HTR-8/SVneo (cell line): ENCODE measurements at regions not wholly inside any gene's neighbourhood (a gene's known extent, or its start where the extent isn't known, plus 50 kb on each side); places are given as distances from the start of the nearest gene placed in this dataset.
"Not testable (repeated sequence)": the region's sequence is repeated elsewhere in the genome, so short reads cannot be mapped to it uniquely, and the experiment has no call there.

Experiments
- DNase-seq: peaks from one replicate; pipeline ENCODE4 v3.0.0; 2011; ENCODE audit warnings: low spot score, mixed read lengths; ENCODE audit not compliant: insufficient read length
- FAIRE-seq: peaks from 2 replicates; lab custom pipeline; 2011; peaks lifted over from hg19 to GRCh38; lab: Jason Lieb, UNC

GRCh38 chr18:6521803-6522418 is 107.2 kb upstream of the L3MBTL4 start:
- no peak for DNase-seq
- no peak for FAIRE-seq

GRCh38 chr18:6525604-6526003 is 110.9 kb upstream of the L3MBTL4 start:
- FAIRE-seq (no peak), DNase-seq (no peak)

DNA sequence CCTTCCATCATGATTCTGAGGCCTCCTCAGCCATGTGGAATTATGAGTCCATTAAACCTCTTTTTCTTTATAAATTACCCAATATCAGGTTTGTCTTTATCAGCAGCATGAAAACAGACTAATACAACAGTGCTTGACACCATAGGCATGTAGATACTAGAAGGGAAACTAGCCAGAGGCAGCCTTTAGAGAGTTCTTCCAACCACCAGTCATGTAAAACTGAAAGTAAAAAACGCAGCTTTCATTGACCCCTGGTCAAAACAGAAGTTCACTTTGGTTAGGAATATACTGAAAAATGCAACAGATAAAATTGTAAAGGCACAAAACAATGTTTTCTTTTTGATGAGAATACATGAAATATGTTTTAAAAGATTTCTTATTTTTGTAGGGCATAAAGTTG is 122.8 kb upstream of the L3MBTL4 start:
- no peak for FAIRE-seq
- no peak for DNase-seq

- FAIRE-seq = not testable (repeated sequence)
Measured at GRCh38 chr18:6541131-6541679, 126.5 kb upstream of the L3MBTL4 start.

DNA sequence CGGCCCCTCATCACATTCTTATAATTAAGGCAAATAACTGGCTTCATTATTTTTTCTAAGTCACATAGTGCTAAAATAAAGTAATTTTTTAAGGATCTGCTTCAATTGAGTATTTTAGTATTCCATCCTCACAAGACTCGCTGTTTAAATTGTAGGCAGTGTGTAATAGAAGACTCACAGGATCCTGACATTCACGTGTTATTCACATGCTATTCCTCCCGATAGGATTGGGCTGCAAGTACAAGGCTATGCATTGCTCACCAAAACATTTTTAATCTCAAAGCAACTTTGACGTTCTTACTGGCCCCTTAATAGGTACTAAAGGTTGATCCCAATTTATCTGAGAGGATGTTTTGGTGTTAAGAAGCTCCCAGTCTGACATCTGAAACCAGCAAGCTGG is 127.6 kb upstream of the L3MBTL4 start:
- DNase-seq = no peak
- no peak for FAIRE-seq

More at GRCh38 chr18:6541131-6541679, 126.5 kb upstream of the L3MBTL4 start:
- DNase-seq = peak; percentile 20

- peak; percentile 38 for DNase-seq
- FAIRE-seq = no peak
Measured at GRCh38 chr18:6543330-6543908, 128.7 kb upstream of the L3MBTL4 start.

- DNase-seq (no peak), FAIRE-seq (no peak)
Measured at GRCh38 chr18:6546229-6546628, 131.5 kb upstream of the L3MBTL4 start.

GRCh38 chr18:6547476-6547875 is 132.8 kb upstream of the L3MBTL4 start:
- no peak for DNase-seq
- no peak for FAIRE-seq

DNA sequence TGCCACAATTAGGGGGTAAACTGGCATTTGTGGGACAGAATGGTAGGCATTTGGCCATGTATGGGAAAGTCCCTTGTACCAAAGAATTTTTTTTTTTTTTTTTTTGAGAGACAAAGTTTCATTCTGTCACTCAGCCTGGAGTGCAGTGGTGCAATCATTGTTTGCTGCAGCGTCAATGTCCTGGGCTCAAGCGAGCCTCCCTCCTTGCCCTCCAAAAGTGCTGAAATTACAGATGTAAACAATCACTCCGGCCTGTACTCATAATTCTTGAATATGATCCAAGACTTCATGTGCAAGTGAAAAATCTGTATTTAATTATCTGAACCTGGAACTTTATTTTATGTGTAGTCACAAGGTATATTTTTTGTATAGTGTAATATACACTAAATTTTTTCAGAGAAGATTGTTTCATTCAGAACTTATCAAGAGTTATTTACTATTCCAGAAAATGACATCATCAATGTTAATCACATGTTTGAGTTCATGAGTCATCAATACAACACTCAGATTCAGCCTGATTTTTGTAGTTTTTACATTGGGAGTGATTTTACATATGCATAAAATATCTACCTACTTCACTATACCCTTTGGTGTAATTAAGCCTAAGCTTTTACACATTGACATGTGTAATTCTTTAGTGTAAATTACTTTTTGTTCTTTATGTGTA is 138.7 kb upstream of the L3MBTL4 start:
- no peak for FAIRE-seq
- no peak for DNase-seq

DNA sequence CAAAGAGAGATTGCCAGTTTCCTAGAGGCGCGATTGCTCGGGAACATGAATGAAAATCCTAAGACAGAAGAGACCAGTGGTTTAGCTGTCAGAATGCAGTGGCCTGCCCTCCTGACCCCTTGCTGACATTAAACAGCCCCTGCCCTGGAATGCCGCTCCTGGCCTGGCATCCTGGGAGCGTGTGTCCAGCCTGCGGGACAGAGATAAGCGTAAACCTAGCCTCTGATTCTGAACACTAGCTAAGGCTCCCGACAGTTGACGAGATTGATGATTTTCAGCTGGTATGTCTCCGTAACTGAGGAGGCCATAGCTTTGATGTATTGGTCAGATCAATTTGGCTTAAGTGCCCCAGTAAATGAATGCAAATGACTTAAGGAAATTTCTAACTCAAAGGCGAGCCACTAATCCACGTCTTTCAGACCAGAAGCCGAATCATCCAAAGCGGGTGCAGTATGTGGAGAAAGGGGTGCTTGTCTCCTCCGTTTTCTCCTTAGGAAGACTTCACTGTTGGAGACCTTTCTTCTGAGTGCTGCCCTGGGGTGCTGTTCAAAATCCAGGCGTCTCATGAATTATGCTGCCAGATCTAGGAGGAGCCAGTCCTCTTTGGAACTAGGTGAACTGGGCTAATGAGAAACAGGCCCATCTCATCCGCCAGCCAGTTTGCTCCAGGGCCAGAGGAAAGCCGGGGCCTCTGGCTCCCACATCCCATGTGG is 142.5 kb upstream of the L3MBTL4 start:
- FAIRE-seq = no peak
- no peak for DNase-seq

DNA sequence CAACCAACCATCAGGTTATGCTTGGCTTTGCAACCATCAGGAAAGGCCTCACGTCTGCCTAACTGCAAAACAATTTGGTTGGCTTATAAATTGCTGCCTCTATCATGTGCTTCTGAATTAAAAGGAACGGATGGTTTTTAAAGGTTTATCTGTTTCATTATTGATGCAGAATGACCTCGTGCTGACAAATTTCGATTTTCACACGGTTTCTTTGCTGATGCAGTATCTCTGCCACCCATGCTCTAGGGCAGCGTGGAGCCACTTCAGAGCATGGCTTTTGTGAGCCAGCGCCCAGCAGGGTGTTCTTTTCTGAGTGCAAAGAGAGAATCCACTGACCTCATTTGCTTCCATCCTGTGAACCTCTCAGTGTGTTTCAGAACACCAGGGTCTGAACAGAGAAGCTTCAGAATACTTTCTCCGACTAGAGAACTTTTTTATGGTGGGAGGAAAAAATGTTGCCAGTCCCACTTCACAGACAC is 143.1 kb upstream of the L3MBTL4 start:
- FAIRE-seq (no peak), DNase-seq (no peak)

DNA sequence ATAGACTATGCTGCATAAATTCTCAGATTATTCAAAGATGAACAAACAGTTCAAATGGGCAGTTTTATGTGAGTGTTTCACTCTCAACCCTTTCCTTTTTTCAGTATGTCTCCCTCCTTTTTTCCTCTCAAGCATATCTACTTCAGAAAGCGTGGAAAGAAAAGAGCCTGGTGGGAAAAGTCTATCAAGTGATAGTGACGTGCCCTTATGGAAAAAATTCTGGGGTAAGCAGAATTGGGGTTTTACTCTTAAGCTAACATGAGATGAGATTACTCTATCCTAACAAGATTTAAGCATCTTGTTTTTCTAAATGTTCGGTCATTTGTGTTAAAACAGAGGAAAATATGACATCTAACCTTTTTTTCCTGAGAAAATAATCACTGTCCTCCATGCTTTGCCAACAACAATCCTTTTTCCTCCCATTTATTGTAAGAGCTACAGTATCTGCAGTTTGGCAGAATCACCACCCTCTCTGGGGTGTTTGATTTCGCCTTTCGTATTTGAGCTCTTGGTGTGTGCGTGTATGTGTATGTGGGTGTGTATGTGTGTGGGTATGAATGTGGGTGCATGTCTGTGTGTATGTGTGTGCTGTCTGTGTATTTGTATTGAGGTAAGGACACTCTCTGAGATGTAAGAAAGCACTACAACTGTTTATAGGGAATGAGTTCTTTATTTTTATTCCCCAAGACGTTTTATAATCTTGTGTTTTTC is 143.9 kb upstream of the L3MBTL4 start:
- FAIRE-seq = no peak
- DNase-seq = no peak

DNA sequence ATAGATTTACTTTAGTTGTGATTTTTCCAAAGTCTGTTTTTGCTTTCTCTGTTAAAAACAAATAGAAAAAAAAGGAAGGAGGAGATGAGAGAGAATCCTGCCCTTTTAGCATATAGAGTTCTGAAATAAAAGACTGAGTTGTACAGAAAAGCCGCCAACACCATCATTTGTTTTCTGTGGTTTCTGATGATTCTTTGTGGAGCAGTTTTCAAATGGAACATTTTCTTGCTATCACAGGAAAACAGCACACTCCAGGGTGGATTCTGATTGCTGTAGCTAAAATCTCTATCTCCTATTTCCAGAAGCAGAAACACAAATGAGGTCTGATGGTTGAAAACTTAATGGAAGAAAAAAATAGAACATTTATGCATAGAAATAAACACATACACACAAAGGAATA is 144.6 kb upstream of the L3MBTL4 start:
- no peak for DNase-seq
- FAIRE-seq = no peak

DNA sequence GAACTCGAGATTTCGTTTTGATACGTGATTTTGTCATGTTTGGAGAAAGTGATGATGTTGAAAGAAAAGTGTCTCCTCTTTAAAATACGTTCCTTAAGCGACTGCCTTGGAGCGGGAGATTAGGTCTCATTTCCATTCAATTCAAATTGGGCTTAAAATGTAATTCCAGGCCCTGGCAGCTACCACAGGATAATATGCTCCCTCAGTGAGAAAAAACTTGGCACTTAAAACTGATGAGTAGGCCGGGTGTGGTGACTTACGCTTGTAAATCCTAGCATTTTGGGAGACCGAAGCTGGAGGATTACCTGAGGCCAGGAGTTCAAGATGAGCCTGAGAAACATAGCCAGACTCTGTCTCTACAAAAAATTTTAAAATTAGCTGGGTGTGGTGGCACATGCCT is 146.3 kb upstream of the L3MBTL4 start:
- DNase-seq (no peak), FAIRE-seq (no peak)

DNA sequence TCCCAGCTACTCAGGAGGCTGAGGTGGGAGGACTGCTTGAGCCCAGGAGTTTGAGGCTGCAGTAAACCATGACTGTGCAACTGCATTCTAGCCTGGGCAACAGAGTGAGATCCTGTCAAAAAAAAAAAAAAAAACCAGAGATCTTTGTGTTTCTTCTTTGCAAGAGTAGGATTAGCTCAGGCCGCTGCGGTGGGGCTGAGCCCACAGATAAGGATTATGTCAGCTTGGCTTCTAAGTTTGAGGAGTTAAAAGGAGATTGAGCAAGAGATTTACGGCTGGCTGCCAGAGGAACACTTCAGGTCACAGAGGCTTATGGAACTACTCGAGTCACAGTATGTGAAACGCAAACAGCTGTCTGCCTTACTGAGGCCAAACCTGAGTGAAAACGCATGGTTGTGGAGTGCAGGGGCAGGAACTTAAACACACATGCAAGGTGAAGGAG is 146.7 kb upstream of the L3MBTL4 start:
- FAIRE-seq = no peak
- no peak for DNase-seq

DNA sequence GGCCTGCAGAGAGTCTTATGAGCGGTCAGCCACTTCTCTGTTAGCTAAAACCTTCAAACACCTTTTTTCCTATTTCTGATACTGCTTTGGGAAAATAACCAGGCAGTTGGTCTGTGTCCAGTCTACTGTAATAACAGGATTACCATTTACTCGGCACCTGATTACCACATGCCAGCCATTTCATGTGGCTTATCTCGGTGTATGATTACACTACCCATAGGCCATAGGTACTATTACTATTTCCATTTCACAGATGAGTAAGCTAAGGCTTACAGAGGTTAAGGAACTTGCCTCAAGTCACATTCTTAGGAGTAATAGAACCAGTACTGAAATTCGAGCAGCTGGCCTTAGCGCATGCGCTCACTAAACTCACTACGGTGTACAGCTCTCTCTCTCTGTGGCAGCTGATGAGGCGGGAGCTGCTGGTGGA is 147.2 kb upstream of the L3MBTL4 start:
- FAIRE-seq (no peak), DNase-seq (no peak)

GRCh38 chr18:6563896-6564295 is 149.2 kb upstream of the L3MBTL4 start:
- FAIRE-seq (no peak), DNase-seq (no peak)

DNA sequence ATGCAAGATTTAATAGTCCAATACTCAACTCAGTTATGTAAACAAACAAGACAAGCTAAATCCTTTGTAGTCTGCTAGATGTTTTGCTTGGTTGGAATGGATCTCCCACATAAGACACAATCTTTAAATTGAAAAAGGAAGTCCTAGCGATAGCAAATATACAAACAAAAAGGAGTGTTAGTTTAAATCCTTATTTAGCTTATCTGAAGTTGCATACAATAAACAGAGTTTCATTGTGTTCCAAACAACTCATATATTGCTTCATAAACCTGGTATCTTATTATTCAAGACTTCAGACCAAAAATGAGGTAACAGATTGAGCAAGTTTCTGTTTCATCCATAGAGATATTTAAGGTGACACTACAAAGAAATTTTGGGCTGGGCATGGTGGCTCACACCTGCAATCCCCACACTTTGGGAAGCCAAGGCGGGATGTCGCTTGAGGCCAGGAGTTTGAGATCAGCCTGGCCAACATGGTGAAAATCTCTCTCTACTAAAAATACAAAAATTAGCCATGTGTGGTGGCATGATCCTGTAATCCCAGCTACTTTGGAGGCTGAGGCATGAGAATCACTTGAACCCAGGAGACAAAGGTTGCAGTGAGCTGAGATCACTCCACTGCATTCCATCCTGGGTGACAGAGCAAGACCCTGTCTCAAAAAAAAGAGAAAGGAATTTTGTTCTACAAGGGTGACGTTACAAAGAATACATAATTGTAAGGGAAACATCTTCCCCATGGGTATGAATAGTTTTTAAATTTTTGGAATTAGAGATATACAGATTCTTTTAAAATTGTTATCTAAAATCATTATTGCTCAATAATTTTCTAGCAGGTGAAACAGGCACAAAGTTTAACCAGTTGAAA is 150.5 kb upstream of the L3MBTL4 start:
- FAIRE-seq (no peak), DNase-seq (no peak)

DNA sequence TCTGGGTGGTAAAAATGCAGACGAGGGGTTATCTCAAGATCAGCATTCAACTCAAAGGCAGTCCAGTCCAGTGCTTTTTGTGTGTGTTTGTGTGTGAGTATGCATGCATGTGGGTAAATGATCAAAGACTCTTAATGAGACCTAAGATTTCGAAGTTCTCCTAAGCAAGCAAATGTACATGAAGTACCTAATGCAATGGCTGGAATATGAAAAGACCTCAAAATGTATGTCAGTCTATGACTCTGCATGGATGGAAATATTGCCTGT is 151.0 kb upstream of the L3MBTL4 start:
- FAIRE-seq = no peak

More for the DNA sequence above, 151.0 kb upstream of the L3MBTL4 start:
- no peak for DNase-seq
